Neural progenitor cell (in vitro differentiated cells): ENCODE measurements at regions not wholly inside any gene's neighbourhood (a gene's known extent, or its start where the extent isn't known, plus 50 kb on each side); places are given as distances from the start of the nearest gene placed in this dataset.

ENCODE experiments used
- DNase-seq: peaks from one replicate; pipeline ENCODE4 v3.0.0-alpha.2; 2016; ENCODE audit warnings: low spot score
- H2AFZ ChIP-seq: fragments of 200-600 bp; sonication (generic); replicated peaks from 2 replicates; pipeline ENCODE4 v1.6.1; 2016; ENCODE audit warnings: antibody characterized with exemption
- H3F3A ChIP-seq: fragments of 200-600 bp; sonication (generic); 2 replicates; pipeline ENCODE4 v1.6.1; 2016; ENCODE audit warnings: antibody characterized with exemption, low read depth
- H3K27ac ChIP-seq: fragments of 200-600 bp; sonication (generic); 2 replicates; pipeline ENCODE4 v1.5.1; 2016; ENCODE audit warnings: mild to moderate bottlenecking
- H3K27me3 ChIP-seq: fragments of 200-600 bp; sonication (generic); 2 replicates; pipeline ENCODE4 v1.6.1; 2016; ENCODE audit warnings: mild to moderate bottlenecking, moderate library complexity
- H3K36me3 ChIP-seq: fragments of 200-600 bp; sonication (generic); 2 replicates; pipeline ENCODE4 v1.5.1; 2016
- H3K4me1 ChIP-seq: fragments of 200-600 bp; sonication (generic); 2 replicates; pipeline ENCODE4 v1.6.1; 2016; ENCODE audit warnings: mixed run types
- H3K4me2 ChIP-seq: fragments of 200-600 bp; sonication (generic); 2 replicates; pipeline ENCODE4 v1.6.1; 2016
- H3K4me3 ChIP-seq: fragments of 200-600 bp; sonication (generic); 2 replicates; pipeline ENCODE4 v1.5.1; 2016
- H3K79me2 ChIP-seq: fragments of 200-600 bp; sonication (generic); 2 replicates; pipeline ENCODE4 v1.6.1; 2016; ENCODE audit warnings: low read depth
- H3K9ac ChIP-seq: fragments of 200-600 bp; sonication (generic); 2 replicates; pipeline ENCODE4 v1.6.1; 2016
- H3K9me3 ChIP-seq: fragments of 200-600 bp; sonication (generic); 2 replicates; pipeline ENCODE4 v1.5.1; 2016; ENCODE audit warnings: low read depth
- H4K20me1 ChIP-seq: fragments of 200-600 bp; sonication (generic); 2 replicates; pipeline ENCODE4 v1.6.1; 2016; ENCODE audit warnings: low read depth
- H3K27ac Mint-ChIP-seq: 3 replicates; pipeline ENCODE4 v1.8.0; 2021; ENCODE audit warnings: mixed read lengths
- H3K27me3 Mint-ChIP-seq: 2 replicates; pipeline ENCODE4 v1.8.0; 2022; ENCODE audit warnings: low read depth, mild to moderate bottlenecking, inconsistent platforms, moderate library complexity, mixed read lengths; ENCODE audit not compliant: insufficient read depth
- H3K36me3 Mint-ChIP-seq: 3 replicates; pipeline ENCODE4 v1.8.0; 2021; ENCODE audit warnings: mixed read lengths
- H3K4me1 Mint-ChIP-seq: 3 replicates; pipeline ENCODE4 v1.8.0; 2021; ENCODE audit warnings: mixed read lengths
- H3K4me3 Mint-ChIP-seq: 3 replicates; pipeline ENCODE4 v1.8.0; 2021; ENCODE audit warnings: mild to moderate bottlenecking, moderate library complexity, mixed read lengths
- H3K9me3 Mint-ChIP-seq: 3 replicates; pipeline ENCODE4 v1.8.0; 2020; ENCODE audit warnings: mixed read lengths
- CTCF ChIP-seq: fragments of 200-600 bp; sonication (generic); IDR thresholded peaks from 2 replicates; pipeline ENCODE4 v1.5.1; 2017; ENCODE audit warnings: antibody characterized with exemption, mild to moderate bottlenecking
- EZH2 ChIP-seq: fragments of 200-600 bp; sonication (generic); IDR thresholded peaks from 2 replicates; pipeline ENCODE4 v1.6.1; 2017; ENCODE audit warnings: antibody characterized with exemption, mild to moderate bottlenecking, moderate library complexity
- EZH2phosphoT487 ChIP-seq: fragments of 200-600 bp; sonication (generic); IDR thresholded peaks from 2 replicates; pipeline ENCODE4 v1.6.1; 2017; ENCODE audit warnings: antibody characterized with exemption

- H3K4me3 ChIP-seq = no peak overlapping the region
- no peaks in the 10 kb centered on the region for H3K27me3 ChIP-seq
- H3K9ac ChIP-seq = no peak overlapping the region
- Mint-ChIP-seq H3K27ac (no peak overlapping the region), H3K36me3 (no peaks in the 10 kb centered on the region), H3K27me3 (peaks cover 13% of the 10 kb centered on the region), H3K9me3 (peaks cover 13% of the 10 kb centered on the region), H3K4me1 (peaks cover 18% of the 10 kb centered on the region), H3K4me3 (no peak overlapping the region)
- no peak overlapping the region for H3K4me2 ChIP-seq
- H2AFZ ChIP-seq = no peak overlapping the region
- H3K27ac ChIP-seq = no peak overlapping the region
- no peaks in the 10 kb centered on the region for H4K20me1 ChIP-seq
- H3K9me3 ChIP-seq = no peaks in the 10 kb centered on the region
- TF ChIP-seq EZH2 (no peak), CTCF (no peak), EZH2phosphoT487 (no peak)
- peak; percentile 1 for DNase-seq
- H3K79me2 ChIP-seq = no peaks in the 10 kb centered on the region
- peaks cover 3% of the 10 kb centered on the region for H3K4me1 ChIP-seq
- H3F3A ChIP-seq = no peaks in the 10 kb centered on the region
- H3K36me3 ChIP-seq = no peaks in the 10 kb centered on the region
These were observed 296.0 kb upstream of the PTBP2 start for GRCh38 chr1:96425382-96426129.

- H2AFZ ChIP-seq = no peak overlapping the region
- no peaks in the 10 kb centered on the region for H4K20me1 ChIP-seq
- TF ChIP-seq EZH2 = no peak
- no peak for TF ChIP-seq CTCF
- TF ChIP-seq EZH2phosphoT487 = no peak
- no peak overlapping the region for H3K4me2 ChIP-seq
- no peaks in the 10 kb centered on the region for H3K36me3 ChIP-seq
- peaks cover 22% of the 10 kb centered on the region for H3K9me3 Mint-ChIP-seq
- no peaks in the 10 kb centered on the region for H3F3A ChIP-seq
- H3K36me3 Mint-ChIP-seq = no peaks in the 10 kb centered on the region
- H3K4me3 ChIP-seq = no peak overlapping the region
- no peak overlapping the region for H3K27ac Mint-ChIP-seq
- no peak for DNase-seq
- no peak overlapping the region for H3K27ac ChIP-seq
- H3K9me3 ChIP-seq = no peaks in the 10 kb centered on the region
- peaks cover 18% of the 10 kb centered on the region for H3K4me1 Mint-ChIP-seq
- no peaks in the 10 kb centered on the region for H3K79me2 ChIP-seq
- H3K27me3 Mint-ChIP-seq = peaks cover 13% of the 10 kb centered on the region
- no peaks in the 10 kb centered on the region for H3K27me3 ChIP-seq
- H3K9ac ChIP-seq = no peak overlapping the region
- H3K4me1 ChIP-seq = peaks cover 3% of the 10 kb centered on the region
- H3K4me3 Mint-ChIP-seq = no peak overlapping the region
These were observed 294.0 kb upstream of the PTBP2 start for GRCh38 chr1:96427616-96428015.

- no peaks in the 10 kb centered on the region for H3K27me3 Mint-ChIP-seq
- H3F3A ChIP-seq = peaks cover 19% of the 10 kb centered on the region
- no peak overlapping the region for H3K9ac ChIP-seq
These were observed 276.3 kb upstream of the PTBP2 start for GRCh38 chr1:96445302-96445701.

More at GRCh38 chr1:96445302-96445701, 276.3 kb upstream of the PTBP2 start:
- Histone ChIP-seq H2AFZ (no peak overlapping the region), H3K9me3 (no peaks in the 10 kb centered on the region), H4K20me1 (no peaks in the 10 kb centered on the region), H3K4me2 (peak overlapping the region; percentile 52), H3K27me3 (no peaks in the 10 kb centered on the region), H3K4me1 (peaks cover 21% of the 10 kb centered on the region), H3K27ac (no peak overlapping the region), H3K36me3 (no peaks in the 10 kb centered on the region), H3K79me2 (no peaks in the 10 kb centered on the region), H3K4me3 (no peak overlapping the region)
- Mint-ChIP-seq H3K36me3 (no peaks in the 10 kb centered on the region), H3K4me3 (no peak overlapping the region), H3K4me1 (peaks cover 5% of the 10 kb centered on the region), H3K9me3 (peaks cover 6% of the 10 kb centered on the region), H3K27ac (no peak overlapping the region)
- TF ChIP-seq EZH2 = no peak
- no peak for TF ChIP-seq CTCF
- peak; percentile 42 for DNase-seq
